ENCODE measurements at regions not wholly inside any gene's neighbourhood (a gene's known extent, or its start where the extent isn't known, plus 50 kb on each side); places are given as distances from the start of the nearest gene placed in this dataset.

DNA sequence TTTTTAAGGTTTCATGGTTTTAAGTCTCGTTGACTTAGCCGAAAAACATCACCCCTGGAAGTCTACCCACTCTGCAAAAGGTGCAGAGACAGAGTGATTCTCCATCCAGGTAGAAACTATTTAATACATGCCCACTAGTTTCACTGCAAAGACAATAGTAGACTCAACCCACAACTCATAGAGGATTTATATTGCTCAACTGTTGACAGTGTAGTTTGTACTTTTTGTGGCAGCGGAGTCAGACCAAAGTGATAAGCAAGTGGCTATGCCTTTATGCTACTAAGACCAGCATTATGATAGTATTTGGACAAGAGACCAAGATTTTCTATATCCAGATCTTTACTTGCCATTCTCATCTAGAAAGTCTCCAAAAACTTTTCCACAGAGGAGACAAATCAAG is 98.8 kb upstream of the ZBTB20 start:
- TF ChIP-seq, protein P1, sequence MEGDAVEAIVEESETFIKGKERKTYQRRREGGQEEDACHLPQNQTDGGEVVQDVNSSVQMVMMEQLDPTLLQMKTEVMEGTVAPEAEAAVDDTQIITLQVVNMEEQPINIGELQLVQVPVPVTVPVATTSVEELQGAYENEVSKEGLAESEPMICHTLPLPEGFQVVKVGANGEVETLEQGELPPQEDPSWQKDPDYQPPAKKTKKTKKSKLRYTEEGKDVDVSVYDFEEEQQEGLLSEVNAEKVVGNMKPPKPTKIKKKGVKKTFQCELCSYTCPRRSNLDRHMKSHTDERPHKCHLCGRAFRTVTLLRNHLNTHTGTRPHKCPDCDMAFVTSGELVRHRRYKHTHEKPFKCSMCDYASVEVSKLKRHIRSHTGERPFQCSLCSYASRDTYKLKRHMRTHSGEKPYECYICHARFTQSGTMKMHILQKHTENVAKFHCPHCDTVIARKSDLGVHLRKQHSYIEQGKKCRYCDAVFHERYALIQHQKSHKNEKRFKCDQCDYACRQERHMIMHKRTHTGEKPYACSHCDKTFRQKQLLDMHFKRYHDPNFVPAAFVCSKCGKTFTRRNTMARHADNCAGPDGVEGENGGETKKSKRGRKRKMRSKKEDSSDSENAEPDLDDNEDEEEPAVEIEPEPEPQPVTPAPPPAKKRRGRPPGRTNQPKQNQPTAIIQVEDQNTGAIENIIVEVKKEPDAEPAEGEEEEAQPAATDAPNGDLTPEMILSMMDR (IDR thresholded peaks at IDR 0.05 in 2 of 3, conservative IDR thresholded peaks at IDR 0.05 in 1 of 3; ENCODE audit: control insufficient read depth in 2 of 3, extremely low read depth in 1 of 3, insufficient read depth in 1 of 3, low read depth in 3 of 3, low read length in 3 of 3): no peak
- TF ChIP-seq POLR2A (IDR thresholded peaks at IDR 0.05; ENCODE audit: low read depth, low read length): no peak
- TF ChIP-seq, protein P2, sequence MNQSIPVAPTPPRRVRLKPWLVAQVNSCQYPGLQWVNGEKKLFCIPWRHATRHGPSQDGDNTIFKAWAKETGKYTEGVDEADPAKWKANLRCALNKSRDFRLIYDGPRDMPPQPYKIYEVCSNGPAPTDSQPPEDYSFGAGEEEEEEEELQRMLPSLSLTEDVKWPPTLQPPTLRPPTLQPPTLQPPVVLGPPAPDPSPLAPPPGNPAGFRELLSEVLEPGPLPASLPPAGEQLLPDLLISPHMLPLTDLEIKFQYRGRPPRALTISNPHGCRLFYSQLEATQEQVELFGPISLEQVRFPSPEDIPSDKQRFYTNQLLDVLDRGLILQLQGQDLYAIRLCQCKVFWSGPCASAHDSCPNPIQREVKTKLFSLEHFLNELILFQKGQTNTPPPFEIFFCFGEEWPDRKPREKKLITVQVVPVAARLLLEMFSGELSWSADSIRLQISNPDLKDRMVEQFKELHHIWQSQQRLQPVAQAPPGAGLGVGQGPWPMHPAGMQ (IDR thresholded peaks at IDR 0.05; ENCODE audit: borderline replicate concordance): no peak
- TF ChIP-seq, protein P3, sequence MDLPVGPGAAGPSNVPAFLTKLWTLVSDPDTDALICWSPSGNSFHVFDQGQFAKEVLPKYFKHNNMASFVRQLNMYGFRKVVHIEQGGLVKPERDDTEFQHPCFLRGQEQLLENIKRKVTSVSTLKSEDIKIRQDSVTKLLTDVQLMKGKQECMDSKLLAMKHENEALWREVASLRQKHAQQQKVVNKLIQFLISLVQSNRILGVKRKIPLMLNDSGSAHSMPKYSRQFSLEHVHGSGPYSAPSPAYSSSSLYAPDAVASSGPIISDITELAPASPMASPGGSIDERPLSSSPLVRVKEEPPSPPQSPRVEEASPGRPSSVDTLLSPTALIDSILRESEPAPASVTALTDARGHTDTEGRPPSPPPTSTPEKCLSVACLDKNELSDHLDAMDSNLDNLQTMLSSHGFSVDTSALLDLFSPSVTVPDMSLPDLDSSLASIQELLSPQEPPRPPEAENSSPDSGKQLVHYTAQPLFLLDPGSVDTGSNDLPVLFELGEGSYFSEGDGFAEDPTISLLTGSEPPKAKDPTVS (IDR thresholded peaks at IDR 0.05; ENCODE audit: low read depth, low read length): no peak
- no peak for TF ChIP-seq TBL1XR1 (IDR thresholded peaks at IDR 0.05; ENCODE audit: low read depth, low read length)
- TF ChIP-seq TCF12 (IDR thresholded peaks at IDR 0.05; ENCODE audit: low read depth, low read length): no peak
- TF ChIP-seq TARDBP (IDR thresholded peaks at IDR 0.05; ENCODE audit: borderline replicate concordance): no peak
- TF ChIP-seq TAF1 (IDR thresholded peaks at IDR 0.05; ENCODE audit: borderline replicate concordance, low read depth, low read length): no peak
- no peak for TF ChIP-seq YY1 (IDR thresholded peaks at IDR 0.05; ENCODE audit: low read depth, low read length)
- TF ChIP-seq EGR1 (IDR thresholded peaks at IDR 0.05; ENCODE audit: borderline replicate concordance in 1 of 2, low read depth in 2 of 2, low read length in 2 of 2): no peak
- TF ChIP-seq CEBPB (IDR thresholded peaks at IDR 0.05; ENCODE audit: borderline replicate concordance in 1 of 2, low read depth in 2 of 2, low read length in 2 of 2): no peak
- TF ChIP-seq TCF7 (IDR thresholded peaks at IDR 0.05; ENCODE audit: borderline replicate concordance): no peak
